BLaER1 (cell line): ENCODE measurements at regions not wholly inside any gene's neighbourhood (a gene's known extent, or its start where the extent isn't known, plus 50 kb on each side); places are given as distances from the start of the nearest gene placed in this dataset.

Experiments used
- H3K27ac ChIP-seq: shearing (Covaris generic); formaldehyde crosslinking; 2 replicates; pipeline ENCODE4 v1.8.1; 2022
- H3K27me3 ChIP-seq: shearing (Covaris generic); formaldehyde crosslinking; 2 replicates; pipeline ENCODE4 v1.8.1; 2022
- H3K36me3 ChIP-seq: shearing (Covaris generic); formaldehyde crosslinking; 2 replicates; pipeline ENCODE4 v1.8.1; 2022
- H3K4me1 ChIP-seq: shearing (Covaris generic); formaldehyde crosslinking; 2 replicates; pipeline ENCODE4 v1.8.1; 2022
- H3K4me2 ChIP-seq: shearing (Covaris generic); formaldehyde crosslinking; 2 replicates; pipeline ENCODE4 v1.8.1; 2022
- H3K4me3 ChIP-seq: shearing (Covaris generic); formaldehyde crosslinking; 2 replicates; pipeline ENCODE4 v1.8.1; 2022
- H3K9ac ChIP-seq: shearing (Covaris generic); formaldehyde crosslinking; 2 replicates; pipeline ENCODE4 v1.8.1; 2022
- H3K9me3 ChIP-seq: shearing (Covaris generic); formaldehyde crosslinking; 2 replicates; pipeline ENCODE4 v1.8.1; 2022
- H4K20me1 ChIP-seq: shearing (Covaris generic); formaldehyde crosslinking; 2 replicates; pipeline ENCODE4 v1.8.1; 2022
- Cebpa-rat ChIP-seq: shearing (Covaris generic); IDR thresholded peaks from 2 replicates; pipeline ENCODE4 v1.8.1; 2022

GRCh38 chr10:64486149-64486548 lies 964.9 kb downstream of the REEP3 start:
- H3K9ac ChIP-seq: no peak overlapping the region
- no peaks in the 10 kb centered on the region for H4K20me1 ChIP-seq

GRCh38 chr10:64486901-64487300 lies 965.7 kb downstream of the REEP3 start:
- H3K9me3 ChIP-seq: no peaks in the 10 kb centered on the region
- H3K4me3 ChIP-seq: no peak overlapping the region
- TF ChIP-seq Cebpa-rat: no peak
- H3K4me1 ChIP-seq: no peaks in the 10 kb centered on the region
- H3K4me2 ChIP-seq: no peak overlapping the region
- H3K9ac ChIP-seq: no peak overlapping the region
- no peaks in the 10 kb centered on the region for H4K20me1 ChIP-seq
- H3K27me3 ChIP-seq: no peaks in the 10 kb centered on the region
- H3K36me3 ChIP-seq: no peaks in the 10 kb centered on the region
- H3K27ac ChIP-seq: no peak overlapping the region

More at GRCh38 chr10:64486149-64486548, 964.9 kb downstream of the REEP3 start:
- Histone ChIP-seq H3K4me1 (no peaks in the 10 kb centered on the region), H3K9me3 (no peaks in the 10 kb centered on the region), H3K36me3 (no peaks in the 10 kb centered on the region), H3K4me2 (no peak overlapping the region), H3K27me3 (no peaks in the 10 kb centered on the region), H3K27ac (no peak overlapping the region), H3K4me3 (no peak overlapping the region)
- TF ChIP-seq Cebpa-rat: no peak

GRCh38 chr10:64494901-64495300 lies 973.7 kb downstream of the REEP3 start:
- TF ChIP-seq Cebpa-rat: no peak
- Histone ChIP-seq H3K4me1 (no peaks in the 10 kb centered on the region), H3K36me3 (no peaks in the 10 kb centered on the region), H3K27me3 (no peaks in the 10 kb centered on the region), H3K4me3 (no peak overlapping the region), H3K4me2 (no peak overlapping the region), H3K9ac (no peak overlapping the region), H3K27ac (no peak overlapping the region), H4K20me1 (no peaks in the 10 kb centered on the region), H3K9me3 (no peaks in the 10 kb centered on the region)

- Histone ChIP-seq H3K27me3 (no peaks in the 10 kb centered on the region), H4K20me1 (no peaks in the 10 kb centered on the region), H3K36me3 (no peaks in the 10 kb centered on the region), H3K4me1 (no peaks in the 10 kb centered on the region), H3K9ac (no peak overlapping the region), H3K4me2 (no peak overlapping the region), H3K9me3 (no peaks in the 10 kb centered on the region), H3K4me3 (no peak overlapping the region), H3K27ac (no peak overlapping the region)
- TF ChIP-seq Cebpa-rat: no peak
Observed at GRCh38 chr10:64497306-64497705, 976.1 kb downstream of the REEP3 start.

- Histone ChIP-seq H3K9ac (no peak overlapping the region), H3K27ac (no peak overlapping the region), H3K4me3 (no peak overlapping the region), H4K20me1 (no peaks in the 10 kb centered on the region), H3K36me3 (no peaks in the 10 kb centered on the region), H3K27me3 (no peaks in the 10 kb centered on the region), H3K4me1 (no peaks in the 10 kb centered on the region), H3K9me3 (no peaks in the 10 kb centered on the region), H3K4me2 (no peak overlapping the region)
- TF ChIP-seq Cebpa-rat: no peak
Observed at GRCh38 chr10:64501807-64502206, 980.6 kb downstream of the REEP3 start.

GRCh38 chr10:64502936-64503335 lies 981.7 kb downstream of the REEP3 start:
- no peak for TF ChIP-seq Cebpa-rat
- H4K20me1 ChIP-seq: no peaks in the 10 kb centered on the region
- no peaks in the 10 kb centered on the region for H3K9me3 ChIP-seq
- no peak overlapping the region for H3K4me2 ChIP-seq
- H3K9ac ChIP-seq: no peak overlapping the region
- no peak overlapping the region for H3K4me3 ChIP-seq
- H3K27me3 ChIP-seq: no peaks in the 10 kb centered on the region
- no peaks in the 10 kb centered on the region for H3K4me1 ChIP-seq
- H3K27ac ChIP-seq: no peak overlapping the region
- no peaks in the 10 kb centered on the region for H3K36me3 ChIP-seq

- H3K4me1 ChIP-seq: no peaks in the 10 kb centered on the region
- no peak overlapping the region for H3K27ac ChIP-seq
- H3K9ac ChIP-seq: no peak overlapping the region
- no peaks in the 10 kb centered on the region for H3K9me3 ChIP-seq
- H3K27me3 ChIP-seq: no peaks in the 10 kb centered on the region
- H3K4me2 ChIP-seq: no peak overlapping the region
- TF ChIP-seq Cebpa-rat: no peak
- H3K36me3 ChIP-seq: no peaks in the 10 kb centered on the region
- no peak overlapping the region for H3K4me3 ChIP-seq
- H4K20me1 ChIP-seq: no peaks in the 10 kb centered on the region
Observed at GRCh38 chr10:64503429-64503828, 982.2 kb downstream of the REEP3 start.

- Histone ChIP-seq H3K9ac (no peak overlapping the region), H3K4me3 (no peak overlapping the region), H3K4me2 (no peak overlapping the region), H3K27ac (no peak overlapping the region), H3K27me3 (no peaks in the 10 kb centered on the region), H3K9me3 (no peaks in the 10 kb centered on the region), H3K4me1 (no peaks in the 10 kb centered on the region), H4K20me1 (no peaks in the 10 kb centered on the region), H3K36me3 (no peaks in the 10 kb centered on the region)
- no peak for TF ChIP-seq Cebpa-rat
Observed at GRCh38 chr10:64505501-64505900, 984.3 kb downstream of the REEP3 start.

- no peaks in the 10 kb centered on the region for H3K9me3 ChIP-seq
- no peak overlapping the region for H3K27ac ChIP-seq
- no peak overlapping the region for H3K9ac ChIP-seq
- no peak overlapping the region for H3K4me3 ChIP-seq
- H3K4me2 ChIP-seq: no peak overlapping the region
- H3K36me3 ChIP-seq: no peaks in the 10 kb centered on the region
- TF ChIP-seq Cebpa-rat: no peak
- no peaks in the 10 kb centered on the region for H3K4me1 ChIP-seq
- no peaks in the 10 kb centered on the region for H4K20me1 ChIP-seq
- no peaks in the 10 kb centered on the region for H3K27me3 ChIP-seq
Observed at GRCh38 chr10:64506963-64507362, 985.8 kb downstream of the REEP3 start.

- no peak overlapping the region for H3K27ac ChIP-seq
- no peak overlapping the region for H3K4me3 ChIP-seq
- H3K9me3 ChIP-seq: no peaks in the 10 kb centered on the region
- H3K27me3 ChIP-seq: no peaks in the 10 kb centered on the region
- H3K4me1 ChIP-seq: no peaks in the 10 kb centered on the region
- H3K36me3 ChIP-seq: no peaks in the 10 kb centered on the region
- H3K9ac ChIP-seq: no peak overlapping the region
- no peaks in the 10 kb centered on the region for H4K20me1 ChIP-seq
- no peak overlapping the region for H3K4me2 ChIP-seq
- TF ChIP-seq Cebpa-rat: no peak
Observed at GRCh38 chr10:64507651-64508028, 986.4 kb downstream of the REEP3 start.

GRCh38 chr10:64508029-64508661 lies 986.9 kb downstream of the REEP3 start:
- no peak overlapping the region for H3K9ac ChIP-seq
- no peak overlapping the region for H3K4me2 ChIP-seq
- H3K9me3 ChIP-seq: no peaks in the 10 kb centered on the region
- TF ChIP-seq Cebpa-rat: no peak
- no peak overlapping the region for H3K27ac ChIP-seq
- no peaks in the 10 kb centered on the region for H3K27me3 ChIP-seq
- H3K4me1 ChIP-seq: no peaks in the 10 kb centered on the region
- H3K36me3 ChIP-seq: no peaks in the 10 kb centered on the region
- H4K20me1 ChIP-seq: no peaks in the 10 kb centered on the region
- no peak overlapping the region for H3K4me3 ChIP-seq
